HG02852 (cell line): ENCODE measurements at regions not wholly inside any gene's neighbourhood (a gene's known extent, or its start where the extent isn't known, plus 50 kb on each side); places are given as distances from the start of the nearest gene placed in this dataset.
"Not testable (repeated sequence)": the region's sequence is repeated elsewhere in the genome, so short reads cannot be mapped to it uniquely, and the experiment has no call there.

ENCODE experiments used
- ATAC-seq: cut with Tn5 transposase; IDR thresholded peaks from one replicate; pipeline ENCODE4 v1.9.1; 2021; ENCODE audit warnings: mild to moderate bottlenecking, moderate library complexity; ENCODE audit not compliant: unreplicated experiment

DNA sequence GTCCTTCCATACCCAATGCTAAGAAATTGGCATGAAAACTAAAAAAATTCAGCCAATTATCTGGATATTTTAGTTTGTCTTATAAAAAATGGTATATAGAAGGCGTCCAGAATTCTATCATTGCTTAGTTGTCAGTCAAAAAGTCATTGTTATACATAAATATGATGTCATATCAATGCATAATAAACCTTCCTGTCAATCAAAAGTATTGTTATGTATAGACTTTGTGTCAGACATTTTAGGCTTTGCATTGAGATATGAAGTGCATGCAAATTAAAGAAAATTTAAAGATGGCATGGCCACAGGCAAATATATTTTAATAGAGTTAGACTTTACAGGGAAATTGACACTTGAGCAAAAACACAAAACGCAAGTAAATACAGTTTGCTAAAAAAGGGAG, 173.4 kb upstream of the FANCL start:
- ATAC-seq = no peak

DNA sequence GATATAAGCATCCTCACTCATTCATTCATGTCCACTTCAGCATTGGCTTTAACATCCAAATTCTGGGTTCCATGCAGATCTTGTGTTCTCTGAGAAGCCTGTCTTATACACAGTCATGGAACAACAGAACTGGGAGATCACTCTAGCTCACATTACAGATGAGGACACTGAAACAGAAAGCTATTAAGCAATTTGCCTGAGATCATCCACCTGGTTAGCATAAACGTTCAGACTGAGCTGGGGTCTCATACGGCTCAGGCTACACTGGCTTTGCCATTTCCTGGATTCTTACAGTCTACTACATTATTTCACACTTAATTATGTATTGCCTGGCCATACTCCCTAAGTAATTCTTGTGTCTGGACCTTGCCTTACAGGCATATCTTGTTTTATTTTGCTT, 169.4 kb upstream of the FANCL start:
- no peak for ATAC-seq

DNA sequence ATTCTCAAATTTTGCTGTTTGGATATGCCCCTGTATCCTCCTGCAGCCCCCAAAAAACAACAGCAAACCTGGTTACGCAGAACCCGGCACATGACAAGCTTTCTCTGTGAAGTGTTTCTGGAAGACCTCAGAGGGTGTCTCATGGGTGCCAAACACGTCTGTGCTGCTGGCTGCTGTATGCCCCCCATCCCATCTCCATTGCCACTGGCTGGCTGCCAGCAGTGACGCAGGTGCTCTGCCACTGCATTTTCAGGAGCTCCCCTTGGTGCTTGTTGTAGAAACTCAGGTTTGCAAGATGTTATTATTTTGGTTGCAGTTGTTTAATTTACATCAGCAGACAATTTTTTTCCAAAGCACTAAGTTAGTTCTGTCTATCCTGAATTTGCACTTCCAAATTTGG, 166.4 kb upstream of the FANCL start:
- no peak for ATAC-seq

DNA sequence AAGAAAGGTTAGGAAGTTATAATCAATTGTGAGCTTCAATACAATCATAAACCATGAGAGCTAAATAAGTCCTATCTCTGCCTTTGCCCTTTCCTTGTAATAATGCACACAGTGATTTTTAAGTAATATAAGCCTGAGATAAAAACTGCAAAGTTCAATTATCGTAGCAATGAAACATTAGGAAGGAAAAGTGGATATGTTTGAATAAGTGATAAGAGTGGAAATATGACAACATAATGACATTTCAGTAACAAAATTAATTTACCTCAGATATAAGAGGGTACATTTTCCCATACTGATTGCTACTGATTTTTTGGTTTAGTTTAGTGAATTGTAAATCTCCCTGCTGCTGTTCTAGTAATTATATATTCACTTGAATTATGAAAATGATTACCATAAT, 164.2 kb upstream of the FANCL start:
- ATAC-seq = no peak

DNA sequence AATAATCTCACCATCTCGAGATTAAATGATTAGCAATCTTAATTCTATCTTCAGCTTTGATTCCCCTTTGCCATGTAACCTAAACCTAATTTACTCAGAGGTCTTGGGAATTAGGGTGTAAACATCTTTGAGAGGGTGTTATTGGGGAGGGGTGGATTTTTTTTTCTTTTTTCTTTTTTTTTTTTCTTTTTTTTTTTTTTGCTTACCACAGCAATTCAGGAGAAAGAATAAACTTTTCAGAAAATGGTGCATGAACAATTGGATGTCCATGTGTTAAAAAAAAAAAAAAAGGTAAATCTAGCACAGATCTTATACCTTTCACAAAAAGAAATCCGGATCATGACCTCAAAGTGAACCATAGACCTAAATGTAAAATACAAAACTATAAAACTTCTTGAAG, 160.8 kb upstream of the FANCL start:
- ATAC-seq = no peak

DNA sequence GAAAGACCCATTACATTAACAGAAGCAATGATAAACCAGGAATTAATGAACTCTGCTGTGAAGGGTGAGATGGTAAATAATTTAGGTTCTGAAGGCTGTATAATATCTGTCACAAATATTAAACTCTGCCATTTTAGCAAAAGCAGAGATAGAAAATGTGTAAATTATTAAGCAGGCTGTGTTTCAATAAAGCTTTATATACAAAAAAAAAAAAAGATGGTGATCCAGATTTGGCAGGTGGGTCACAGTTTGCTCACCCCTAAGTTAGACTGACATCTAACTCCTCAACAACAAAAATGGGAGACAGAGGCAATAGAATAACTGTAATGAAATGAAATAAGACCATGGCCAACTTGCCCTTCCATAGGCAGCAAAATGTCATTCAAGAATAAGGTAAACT, 157.3 kb upstream of the FANCL start:
- no peak for ATAC-seq

DNA sequence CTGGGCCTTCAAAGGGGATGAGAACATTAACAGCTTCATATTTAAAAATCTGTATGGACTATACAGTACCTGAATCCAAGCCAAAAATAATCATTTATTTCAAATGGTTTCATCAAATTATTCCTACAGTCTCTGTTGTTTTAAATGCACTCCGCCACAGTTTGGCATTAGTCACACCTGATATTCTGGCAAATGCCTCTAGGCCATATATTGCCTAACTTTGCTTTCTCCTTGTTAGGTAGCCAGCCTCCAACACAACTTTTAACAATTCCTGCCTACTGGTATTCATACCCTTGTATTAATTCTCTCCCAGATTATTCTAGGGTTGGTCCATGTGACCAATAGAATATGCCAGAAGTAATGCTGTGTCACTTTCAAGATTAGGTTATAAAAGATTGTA, 146.6 kb upstream of the FANCL start:
- no peak for ATAC-seq

DNA sequence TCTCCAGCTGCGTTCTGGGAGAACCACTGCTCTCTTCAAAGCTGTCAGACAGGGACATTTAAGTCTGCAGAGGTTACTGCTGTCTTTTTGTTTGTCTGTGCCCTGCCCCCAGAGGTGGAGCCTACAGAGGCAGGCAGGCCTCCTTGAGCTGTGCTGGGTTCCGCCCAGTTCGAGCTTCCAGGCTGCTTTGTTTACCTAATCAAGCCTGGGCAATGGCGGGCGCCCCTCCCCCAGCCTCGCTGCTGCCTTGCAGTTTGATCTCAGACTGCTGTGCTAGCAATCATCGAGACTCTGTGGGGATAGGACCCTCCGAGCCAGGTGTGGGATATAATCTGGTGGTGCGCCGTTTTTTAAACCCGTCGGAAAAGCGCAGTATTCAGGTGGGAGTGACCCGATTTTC, 145.8 kb upstream of the FANCL start:
- ATAC-seq = not testable (repeated sequence)

DNA sequence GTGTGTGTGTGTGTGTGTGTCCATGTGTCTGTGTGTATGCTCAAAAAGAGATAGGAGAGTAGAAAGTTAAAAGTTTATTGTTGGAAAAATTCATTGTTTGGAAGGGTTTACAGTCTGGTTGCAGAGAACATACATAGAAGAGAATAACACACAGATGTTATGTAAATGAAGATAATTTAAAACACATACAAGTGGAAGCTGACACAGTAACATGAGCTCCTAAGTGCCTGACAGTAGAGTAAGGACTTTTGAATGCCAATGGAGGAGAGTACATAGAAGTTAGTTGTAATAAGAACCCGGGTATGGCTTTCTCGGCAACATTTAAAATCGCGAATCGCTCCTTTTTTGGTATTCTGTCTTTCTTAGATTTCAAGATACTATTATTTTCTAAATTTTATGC, 137.0 kb upstream of the FANCL start:
- ATAC-seq = no peak

DNA sequence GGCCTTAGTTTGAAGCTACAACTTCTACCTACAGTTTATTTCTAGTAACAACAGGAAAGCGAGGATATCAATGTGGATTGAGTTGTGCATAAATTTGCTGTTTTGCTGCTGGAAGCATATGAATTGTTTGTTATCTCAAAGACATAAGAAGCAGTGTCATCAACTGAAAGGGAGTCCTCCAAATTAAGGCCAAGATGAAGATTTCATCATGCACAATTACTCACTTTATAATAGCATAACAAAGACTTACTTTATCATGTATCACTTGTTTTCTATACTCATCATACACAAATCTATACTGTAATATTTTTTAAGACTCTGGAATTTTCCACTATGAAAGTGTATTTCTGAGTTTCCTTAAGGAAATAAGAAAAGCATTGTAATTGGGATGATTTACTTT, 136.1 kb upstream of the FANCL start:
- ATAC-seq = no peak

DNA sequence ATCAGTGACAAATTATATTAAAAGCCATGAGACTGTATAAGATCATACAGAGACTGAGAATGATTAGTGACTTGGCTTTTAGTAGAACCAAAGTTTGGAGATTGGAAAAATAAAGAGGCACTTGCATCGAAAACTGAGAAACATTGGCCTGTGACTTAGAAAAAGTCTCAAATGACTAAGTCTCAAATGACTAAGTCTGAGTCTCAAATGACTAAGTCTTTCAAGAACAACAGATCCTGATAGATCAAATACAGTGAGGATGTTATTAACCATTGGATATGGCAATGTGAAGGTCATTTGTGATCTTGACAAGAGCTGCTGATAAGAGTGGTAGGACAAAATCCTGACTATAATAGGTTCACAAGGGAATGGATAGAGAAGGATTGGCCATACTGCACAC, 135.5 kb upstream of the FANCL start:
- peak; percentile 84 for ATAC-seq

DNA sequence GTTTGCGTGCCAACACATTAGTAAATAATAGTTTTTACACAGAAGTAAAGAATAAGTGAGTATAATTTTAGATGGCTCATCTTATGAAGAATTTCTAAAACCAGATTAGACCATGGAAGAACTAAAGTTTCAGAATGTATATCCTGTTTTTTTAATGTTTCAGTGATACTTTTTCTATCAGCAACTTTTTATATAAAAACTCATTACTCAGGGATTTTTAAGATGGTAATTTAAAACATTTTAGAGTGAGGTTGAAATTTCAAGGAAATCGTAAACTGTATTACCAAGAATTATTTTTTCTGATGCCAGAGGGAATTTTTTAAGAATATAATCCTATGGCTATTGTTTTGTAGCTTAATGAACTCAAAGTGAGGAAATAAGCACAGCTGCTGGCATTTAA, 128.5 kb upstream of the FANCL start:
- no peak for ATAC-seq

DNA sequence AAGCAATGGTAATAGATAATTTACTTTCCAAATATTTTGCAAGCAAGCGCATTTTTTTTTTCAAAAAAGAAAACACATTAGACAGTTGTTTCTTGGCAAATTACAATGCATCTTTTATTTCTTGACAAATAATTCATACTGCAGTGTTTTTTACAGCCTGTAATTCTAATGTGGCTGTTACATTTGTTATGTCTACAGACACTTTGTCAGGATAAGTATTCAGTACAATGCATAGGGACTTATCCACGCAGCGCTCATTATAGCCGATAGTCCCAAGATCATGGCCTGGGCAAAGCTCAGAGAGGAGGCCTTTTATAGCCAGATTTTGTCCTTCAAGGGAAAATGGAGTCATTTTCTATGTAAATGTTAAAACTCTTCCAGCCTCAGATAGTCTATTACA, 123.0 kb upstream of the FANCL start:
- ATAC-seq = no peak

DNA sequence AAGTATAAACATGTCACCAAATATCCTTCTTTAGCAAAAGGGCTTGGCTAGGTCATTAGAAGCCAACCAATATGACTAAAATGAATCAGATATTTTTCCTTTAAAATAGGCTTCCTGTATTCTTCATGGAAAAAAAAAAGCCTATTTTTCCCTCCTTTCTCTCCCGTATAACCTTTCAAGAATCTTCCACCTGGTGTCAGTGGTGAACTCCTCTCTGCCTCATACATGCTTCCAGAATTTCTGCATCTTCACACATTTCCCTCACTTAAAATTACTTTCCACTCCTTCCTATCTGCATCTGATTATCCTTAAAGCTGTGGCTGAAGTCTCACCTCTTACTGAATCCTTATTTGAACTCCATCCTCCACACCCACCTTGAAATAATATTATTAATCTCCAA, 116.9 kb upstream of the FANCL start:
- ATAC-seq = no peak

DNA sequence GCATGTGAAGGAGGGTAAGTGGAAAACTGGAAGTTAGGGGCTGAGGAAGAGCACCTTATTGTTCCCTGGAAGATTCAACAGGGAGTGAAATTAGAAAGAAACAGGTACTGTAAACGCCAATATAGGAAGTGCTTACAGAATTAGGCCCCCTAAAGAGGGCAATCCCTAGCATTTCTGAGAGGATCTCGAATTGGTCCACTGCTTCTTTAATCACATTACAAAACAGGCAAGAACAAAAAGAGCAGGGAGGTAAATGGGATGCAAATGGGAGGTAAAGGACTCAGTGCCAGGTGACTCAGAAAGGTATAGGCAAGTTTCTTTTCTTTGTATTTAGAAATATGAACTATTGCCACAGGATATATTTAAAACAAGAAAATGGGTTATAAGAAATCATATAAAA, 116.4 kb upstream of the FANCL start:
- no peak for ATAC-seq

DNA sequence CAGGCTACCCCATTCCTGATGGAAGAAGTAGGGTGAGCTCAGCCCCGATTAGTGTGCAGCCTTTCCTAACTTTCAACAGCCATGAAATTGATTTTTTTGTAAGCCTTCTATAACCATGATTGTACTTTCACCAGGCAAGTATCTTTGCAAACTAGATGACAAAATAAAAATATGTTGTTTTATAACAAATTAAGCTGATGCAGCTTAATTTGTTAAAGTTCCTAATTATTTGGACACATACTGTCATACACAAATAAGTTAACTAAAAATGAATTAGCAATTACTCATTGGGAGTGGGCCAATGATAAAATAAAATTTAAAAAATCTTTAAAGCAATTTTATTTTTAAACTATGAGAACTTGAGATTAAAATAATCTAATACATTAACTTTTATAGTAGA, 113.1 kb upstream of the FANCL start:
- ATAC-seq = no peak

DNA sequence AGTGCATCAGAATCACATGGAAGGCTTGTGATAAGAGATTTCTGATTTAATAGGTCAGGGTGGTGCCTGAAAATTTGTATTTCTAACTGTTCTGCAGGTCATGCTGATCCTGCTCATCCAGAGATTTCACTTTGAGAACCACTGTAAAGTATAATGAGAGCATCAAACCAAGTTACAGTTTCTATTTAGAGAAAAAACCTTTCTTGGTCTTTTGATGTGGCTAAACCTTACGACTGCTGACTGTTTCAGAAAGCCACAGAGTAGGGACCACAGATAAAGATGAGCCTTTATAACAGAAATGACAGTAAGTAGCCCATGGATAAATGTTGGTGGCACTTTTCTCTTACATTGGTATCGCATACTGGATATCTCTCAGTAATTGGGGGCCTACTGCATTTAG, 109.4 kb upstream of the FANCL start:
- ATAC-seq = peak; percentile 98

DNA sequence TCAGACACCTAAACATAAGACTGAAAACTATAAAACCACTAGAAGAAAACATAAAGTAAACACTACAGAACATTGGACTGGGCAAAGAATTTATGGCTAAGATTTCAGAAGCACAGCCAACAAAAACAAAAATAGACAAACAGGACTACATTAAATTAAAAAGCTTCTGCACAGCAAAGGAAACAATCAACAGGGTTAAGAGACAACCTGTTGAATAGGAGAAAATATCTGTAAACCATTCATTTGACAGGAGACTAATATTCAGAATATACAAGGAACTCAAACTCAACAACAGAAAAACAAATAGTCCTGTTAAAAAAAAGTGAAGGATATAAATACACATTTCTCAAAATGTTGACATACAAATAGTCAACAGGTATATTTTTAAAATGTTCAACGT, 106.7 kb upstream of the FANCL start:
- no peak for ATAC-seq

DNA sequence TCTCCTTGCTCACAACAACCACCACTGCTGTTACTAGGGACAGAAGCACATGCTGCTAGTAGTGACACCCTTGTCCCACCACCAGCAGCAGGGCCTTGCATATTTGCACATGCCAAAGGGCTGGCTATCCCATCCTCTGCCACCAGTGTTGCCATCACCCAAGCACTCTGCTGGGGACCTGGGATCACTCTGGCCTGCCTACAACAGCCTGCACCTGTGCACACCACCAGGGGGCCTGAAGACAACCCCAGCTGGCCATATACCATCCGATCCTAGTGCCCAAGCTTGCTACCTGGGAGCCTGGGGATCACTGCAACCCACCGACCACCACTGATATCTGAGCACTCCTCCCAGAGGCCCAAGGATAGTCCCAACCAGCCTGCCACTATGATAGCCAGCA, 99.9 kb upstream of the FANCL start:
- no peak for ATAC-seq

DNA sequence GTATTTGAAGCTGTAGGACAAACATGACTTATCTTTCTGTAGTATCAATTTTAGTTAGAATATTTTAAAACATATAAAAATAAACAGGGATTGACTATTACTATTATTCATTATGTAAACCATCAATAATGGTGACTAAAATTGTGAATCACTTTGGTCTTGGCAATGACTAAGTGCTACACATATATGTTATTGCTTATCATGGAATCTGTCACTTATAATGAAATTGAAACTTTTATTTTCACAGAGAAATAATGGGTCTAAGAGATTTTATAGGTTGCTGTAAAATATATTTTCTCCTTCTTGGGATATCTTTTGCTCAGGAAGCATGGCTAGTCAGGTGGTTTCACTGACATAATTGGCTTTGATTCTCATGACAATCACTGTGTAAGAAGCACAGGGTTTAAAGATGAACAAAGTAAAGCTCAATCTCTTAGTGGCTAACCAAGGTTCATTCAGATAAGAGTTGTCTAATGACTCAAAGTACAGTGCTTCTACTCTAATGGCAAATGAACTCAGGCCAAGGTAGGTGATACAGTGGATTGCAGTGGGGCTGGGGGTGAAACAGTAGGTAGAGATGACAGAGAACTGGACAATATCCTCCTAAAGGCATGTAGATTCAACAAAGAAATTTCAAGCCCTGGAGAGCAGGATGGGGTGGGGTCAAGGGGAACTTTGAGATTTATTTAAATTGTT, 98.6 kb upstream of the FANCL start:
- no peak for ATAC-seq

DNA sequence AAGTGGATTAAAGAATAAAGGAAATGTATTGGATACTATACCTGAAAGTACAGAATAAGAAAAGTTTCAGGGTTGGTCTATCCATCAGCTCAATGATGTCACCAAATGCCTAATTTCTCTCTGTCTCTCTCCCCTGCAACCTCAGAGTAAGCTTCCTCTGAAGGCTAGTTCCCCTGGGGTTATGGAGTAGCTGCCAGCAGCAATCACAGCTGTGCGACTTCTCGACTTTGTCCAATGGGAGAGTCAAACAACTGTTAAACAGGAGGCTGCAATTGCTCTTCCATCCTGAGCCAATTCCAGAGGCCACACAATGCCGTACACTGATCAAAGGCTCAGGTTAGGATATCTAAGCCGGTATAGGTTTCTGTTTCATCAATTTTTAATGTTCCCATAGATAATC, 95.3 kb upstream of the FANCL start:
- no peak for ATAC-seq

DNA sequence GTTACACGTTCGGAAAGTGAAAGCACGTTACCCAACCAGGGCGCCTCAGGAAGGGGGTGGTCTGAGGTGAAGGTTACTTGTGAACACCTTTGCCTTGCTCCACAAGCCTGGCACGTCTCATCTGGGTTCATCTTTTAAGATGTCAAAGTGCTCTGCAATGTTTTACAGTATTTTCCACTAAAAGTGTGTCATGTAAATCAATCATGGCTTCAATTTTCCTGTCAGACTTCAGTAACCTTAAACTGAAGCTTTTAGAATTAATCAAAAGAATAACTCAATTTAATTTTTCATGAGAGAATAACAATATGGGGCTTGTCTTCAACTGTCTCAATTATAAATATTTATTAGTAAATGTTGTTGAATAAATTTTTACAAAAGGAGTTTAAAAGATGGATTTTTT, 93.3 kb upstream of the FANCL start:
- no peak for ATAC-seq

DNA sequence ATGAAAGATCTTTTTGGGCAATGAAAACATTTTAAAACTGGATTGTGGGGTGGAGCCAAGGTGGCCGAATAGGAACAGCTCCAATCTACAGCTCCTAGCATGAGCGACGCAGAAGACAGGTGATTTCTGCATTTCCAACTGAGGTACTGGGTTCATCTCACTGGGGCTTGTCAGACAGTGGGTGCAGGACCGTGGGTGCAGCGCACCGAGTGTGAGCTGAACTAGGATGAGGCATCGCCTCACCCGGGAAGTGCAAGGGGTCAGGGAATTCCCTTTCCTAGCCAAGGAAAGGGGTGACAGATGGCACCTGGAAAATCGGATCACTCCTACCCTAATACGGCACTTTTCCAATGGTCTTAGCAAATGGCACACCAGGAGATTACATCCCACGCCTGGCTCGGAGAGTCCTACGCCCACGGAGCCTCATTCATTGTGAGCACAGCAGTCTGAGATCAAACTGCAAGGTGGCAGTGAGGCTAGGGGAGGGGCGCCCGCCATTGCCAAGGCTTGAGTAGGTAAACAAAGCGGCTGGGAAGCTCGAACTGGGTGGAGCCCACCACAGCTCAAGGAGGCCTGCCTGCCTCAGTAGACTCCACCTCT, 84.3 kb upstream of the FANCL start:
- ATAC-seq = not testable (repeated sequence)
